Mesothelial cell of epicardium (in vitro differentiated cells): ENCODE measurements at regions not wholly inside any gene's neighbourhood (a gene's known extent, or its start where the extent isn't known, plus 50 kb on each side); places are given as distances from the start of the nearest gene placed in this dataset.

Source experiments
- DNase-seq, 2 experiments: peaks; one replicate each; pipeline ENCODE4 v3.0.0; 2021; ENCODE audit warnings: low spot score in 2 of 2; ENCODE audit not compliant: unreplicated experiment in 2 of 2
- H3K27ac Mint-ChIP-seq: 2 replicates; pipeline ENCODE4 v1.8.0; 2021; ENCODE audit warnings: mixed read lengths
- H3K27me3 Mint-ChIP-seq: 2 replicates; pipeline ENCODE4 v1.8.0; 2021; ENCODE audit warnings: low read depth, mixed read lengths
- H3K36me3 Mint-ChIP-seq: 2 replicates; pipeline ENCODE4 v1.8.0; 2021; ENCODE audit warnings: mixed read lengths
- H3K4me1 Mint-ChIP-seq: 2 replicates; pipeline ENCODE4 v1.8.0; 2021; ENCODE audit warnings: mixed read lengths
- H3K4me3 Mint-ChIP-seq: 2 replicates; pipeline ENCODE4 v1.8.0; 2021; ENCODE audit warnings: mild to moderate bottlenecking, moderate library complexity, mixed read lengths
- H3K9me3 Mint-ChIP-seq: 2 replicates; pipeline ENCODE4 v1.8.0; 2021; ENCODE audit warnings: mixed read lengths
- CTCF ChIP-seq: fragments of 200-600 bp; sonication (generic); IDR thresholded peaks from one replicate; pipeline ENCODE4 v1.5.0; 2021; ENCODE audit warnings: antibody characterized with exemption; ENCODE audit not compliant: unreplicated experiment

GRCh38 chr21:15533618-15534017, 196.2 kb upstream of the USP25 start:
- Mint-ChIP-seq H3K4me1 (peaks cover 8% of the 10 kb centered on the region), H3K36me3 (peaks cover 3% of the 10 kb centered on the region), H3K9me3 (peaks cover 14% of the 10 kb centered on the region), H3K27me3 (no peaks in the 10 kb centered on the region), H3K27ac (no peak overlapping the region), H3K4me3 (no peak overlapping the region)
- no peak for TF ChIP-seq CTCF
- no peak for DNase-seq

- H3K27ac Mint-ChIP-seq, result no peak overlapping the region
- H3K4me1 Mint-ChIP-seq, result peaks cover 12% of the 10 kb centered on the region
- no peak overlapping the region for H3K4me3 Mint-ChIP-seq
- H3K27me3 Mint-ChIP-seq, result no peaks in the 10 kb centered on the region
- no peak for TF ChIP-seq CTCF
- no peak for DNase-seq
- H3K9me3 Mint-ChIP-seq, result peaks cover 14% of the 10 kb centered on the region
- H3K36me3 Mint-ChIP-seq, result peaks cover 3% of the 10 kb centered on the region
Observed at GRCh38 chr21:15534450-15534886, 195.3 kb upstream of the USP25 start.

GRCh38 chr21:15539376-15539775, 190.4 kb upstream of the USP25 start:
- H3K4me3 Mint-ChIP-seq, result no peak overlapping the region

DNA sequence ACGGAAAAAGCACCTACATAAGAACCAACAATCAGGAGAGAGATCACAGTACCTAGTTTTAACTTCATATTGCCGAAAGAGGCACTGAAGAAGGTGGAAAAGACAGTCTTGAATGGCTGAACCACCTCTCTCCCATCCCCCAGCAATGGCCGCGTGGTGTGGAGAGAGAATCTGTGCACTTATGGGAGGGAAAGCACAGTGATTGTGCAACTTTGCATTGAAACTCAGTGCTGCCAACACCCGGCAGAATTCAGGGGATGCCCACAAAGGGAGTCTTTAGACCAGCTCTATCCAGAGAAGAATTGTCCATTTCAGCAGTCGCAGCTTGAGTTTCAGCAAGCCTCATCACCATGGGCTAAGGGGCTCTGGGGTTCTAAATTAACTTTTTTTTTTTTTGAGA, 186.3 kb upstream of the USP25 start:
- DNase-seq, result no peak
- peaks cover 16% of the 10 kb centered on the region for H3K9me3 Mint-ChIP-seq

More at GRCh38 chr21:15539376-15539775, 190.4 kb upstream of the USP25 start:
- H3K27me3 Mint-ChIP-seq, result no peaks in the 10 kb centered on the region
- no peak overlapping the region for H3K27ac Mint-ChIP-seq
- no peak for TF ChIP-seq CTCF
- H3K9me3 Mint-ChIP-seq, result no peaks in the 10 kb centered on the region
- H3K4me1 Mint-ChIP-seq, result peaks cover 17% of the 10 kb centered on the region
- no peak for DNase-seq
- no peaks in the 10 kb centered on the region for H3K36me3 Mint-ChIP-seq

DNA sequence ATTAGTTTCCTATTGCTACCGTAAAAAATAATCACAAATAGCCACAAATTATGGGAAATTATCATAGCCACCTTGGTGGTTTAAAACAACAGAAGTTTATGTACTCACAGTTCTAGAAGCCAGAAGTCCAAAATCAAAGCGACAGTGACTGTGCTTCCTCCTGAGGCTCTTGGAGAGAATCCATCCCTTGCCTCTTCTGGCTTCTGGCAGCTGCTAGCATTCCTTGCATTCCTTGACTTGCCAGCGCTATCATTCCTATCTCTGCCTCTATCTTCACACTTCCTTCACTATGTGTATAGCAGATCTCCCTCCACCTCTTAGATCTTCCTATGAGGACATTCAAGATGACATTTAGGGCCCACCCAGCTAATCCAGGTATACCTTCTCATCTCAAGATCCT, 180.1 kb upstream of the USP25 start:
- Mint-ChIP-seq H3K27me3 (no peaks in the 10 kb centered on the region), H3K4me3 (no peak overlapping the region), H3K4me1 (peaks cover 2% of the 10 kb centered on the region), H3K36me3 (no peaks in the 10 kb centered on the region), H3K9me3 (peaks cover 33% of the 10 kb centered on the region), H3K27ac (no peak overlapping the region)
- no peak for DNase-seq
- TF ChIP-seq CTCF, result no peak

More for the DNA sequence above, 186.3 kb upstream of the USP25 start:
- Mint-ChIP-seq H3K27me3 (no peaks in the 10 kb centered on the region), H3K4me3 (no peak overlapping the region), H3K36me3 (no peaks in the 10 kb centered on the region), H3K27ac (no peak overlapping the region), H3K4me1 (peaks cover 14% of the 10 kb centered on the region)
- TF ChIP-seq CTCF, result no peak

GRCh38 chr21:15552914-15553494, 176.8 kb upstream of the USP25 start:
- no peak for DNase-seq
- no peaks in the 10 kb centered on the region for H3K27me3 Mint-ChIP-seq
- peaks cover 3% of the 10 kb centered on the region for H3K36me3 Mint-ChIP-seq
- H3K4me1 Mint-ChIP-seq, result peaks cover 2% of the 10 kb centered on the region
- H3K9me3 Mint-ChIP-seq, result peaks cover 32% of the 10 kb centered on the region
- no peak overlapping the region for H3K27ac Mint-ChIP-seq
- no peak for TF ChIP-seq CTCF
- H3K4me3 Mint-ChIP-seq, result no peak overlapping the region
